Gastroesophageal sphincter (tissue), 3 donors: ENCODE measurements at regions not wholly inside any gene's neighbourhood (a gene's known extent, or its start where the extent isn't known, plus 50 kb on each side); places are given as distances from the start of the nearest gene placed in this dataset.

Source experiments
- CTCF ChIP-seq, 4 experiments: fragments of 200-600 bp in 2 of 4; fragments of 450-650 bp in 2 of 4; sonication (generic) in 1 of 4; IDR thresholded peaks; one replicate each; pipeline ENCODE4 v1.5.1; 2017 to 2019; ENCODE audit warnings: antibody characterized with exemption in 4 of 4, mild to moderate bottlenecking in 2 of 4, moderate library complexity in 2 of 4
- POLR2A ChIP-seq, 2 donors: fragments of 450-650 bp; IDR thresholded peaks; one replicate each; pipeline ENCODE4 v1.6.1; 2017; ENCODE audit warnings: antibody characterized with exemption in 2 of 2, mild to moderate bottlenecking in 2 of 2, moderate library complexity in 1 of 2
- POLR2AphosphoS5 ChIP-seq: sonication (generic); formaldehyde crosslinking; IDR thresholded peaks from one replicate; pipeline ENCODE4 v1.6.1; 2017; ENCODE audit warnings: antibody characterized with exemption

DNA sequence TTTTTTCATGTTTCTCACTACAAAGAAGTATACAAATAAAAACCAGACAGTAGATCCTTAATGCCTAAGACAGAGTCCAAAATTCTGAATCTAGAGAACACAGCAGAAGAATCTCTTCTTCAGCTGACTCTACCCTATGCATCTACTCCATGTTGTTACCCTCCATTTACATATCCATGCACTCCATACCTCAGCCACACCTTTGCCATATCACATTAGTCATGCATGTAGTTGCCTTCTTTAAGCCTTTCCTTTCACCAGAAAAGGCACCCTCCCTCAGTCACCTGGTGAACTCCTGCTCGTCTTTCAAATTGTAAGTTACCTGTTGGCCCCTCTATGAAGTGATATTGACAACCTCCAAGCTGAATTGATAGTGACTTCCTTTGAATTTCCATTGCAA is 271.2 kb upstream of the FAR2 start:
- no peak for TF ChIP-seq POLR2A (IDR thresholded peaks at IDR 0.05)
- no peak for TF ChIP-seq POLR2AphosphoS5
- TF ChIP-seq CTCF (IDR thresholded peaks at IDR 0.05): no peak
